ENCODE measurements at regions not wholly inside any gene's neighbourhood (a gene's known extent, or its start where the extent isn't known, plus 50 kb on each side); places are given as distances from the start of the nearest gene placed in this dataset.

GRCh38 chr2:157946919-157947557, 70.9 kb upstream of the ACVR1 start:
- TF ChIP-seq POLR2A (IDR thresholded peaks at IDR 0.05; ENCODE audit: borderline replicate concordance, extremely low read depth, insufficient read depth, insufficient read length) (no peak), CTCF (IDR thresholded peaks at IDR 0.05 in 2 of 3, conservative IDR thresholded peaks at IDR 0.05 in 1 of 3; ENCODE audit: borderline replicate concordance in 1 of 3, insufficient read depth in 1 of 3, low read depth in 2 of 3, low read length in 2 of 3) (no peak), ELF1 (IDR thresholded peaks at IDR 0.05; ENCODE audit: borderline replicate concordance, low read depth) (no peak), ZBTB33 (IDR thresholded peaks at IDR 0.05; ENCODE audit: extremely low read depth, insufficient replicate concordance, low read length) (no peak), REST (IDR thresholded peaks at IDR 0.05; ENCODE audit: low read depth) (no peak), SP1 (IDR thresholded peaks at IDR 0.05; ENCODE audit: low read depth) (no peak), CEBPB (IDR thresholded peaks at IDR 0.05; ENCODE audit: low read depth) (no peak), POLR2AphosphoS5 (IDR thresholded peaks at IDR 0.05; ENCODE audit: low read depth, low read length) (no peak)
